SJSA1 (cell line): ENCODE measurements at regions not wholly inside any gene's neighbourhood (a gene's known extent, or its start where the extent isn't known, plus 50 kb on each side); places are given as distances from the start of the nearest gene placed in this dataset.
"Not testable (repeated sequence)": the region's sequence is repeated elsewhere in the genome, so short reads cannot be mapped to it uniquely, and the experiment has no call there.

Experiments used
- DNase-seq, 2 experiments: peaks; one replicate each; pipeline ENCODE4 v3.0.0-alpha.2; 2015 to 2020; ENCODE audit warnings: low spot score in 2 of 2, low read depth in 1 of 2
- H3K27ac ChIP-seq: fragments of 250-450 bp; sonication (Bioruptor Pico); 2 replicates; pipeline ENCODE4 v1.5.1; 2020; ENCODE audit warnings: mild to moderate bottlenecking, moderate library complexity
- H3K27me3 ChIP-seq: fragments of 250-450 bp; sonication (Bioruptor Pico); replicated peaks from 2 replicates; pipeline ENCODE4 v1.5.1; 2020; ENCODE audit warnings: mild to moderate bottlenecking, moderate library complexity
- H3K36me3 ChIP-seq: fragments of 250-450 bp; sonication (Bioruptor Pico); 2 replicates; pipeline ENCODE4 v1.5.1; 2020; ENCODE audit warnings: mild to moderate bottlenecking
- H3K4me1 ChIP-seq: fragments of 250-450 bp; sonication (Bioruptor Pico); replicated peaks from 2 replicates; pipeline ENCODE4 v1.6.1; 2021; ENCODE audit warnings: mild to moderate bottlenecking
- H3K4me3 ChIP-seq: fragments of 250-450 bp; sonication (Bioruptor Pico); 2 replicates; pipeline ENCODE4 v1.5.1; 2020; ENCODE audit warnings: mild to moderate bottlenecking
- H3K9me3 ChIP-seq: fragments of 250-450 bp; sonication (Bioruptor Pico); replicated peaks from 2 replicates; pipeline ENCODE4 v1.5.1; 2020; ENCODE audit warnings: mild to moderate bottlenecking

- Histone ChIP-seq H3K27me3 (no peaks in the 10 kb centered on the region), H3K27ac (no peak overlapping the region), H3K36me3 (no peaks in the 10 kb centered on the region), H3K4me1 (peaks cover 23% of the 10 kb centered on the region), H3K9me3 (peaks cover 6% of the 10 kb centered on the region), H3K4me3 (no peak overlapping the region)
- DNase-seq: no peak
These were observed 50.7 kb upstream of the USP7 start for GRCh38 chr16:9014389-9014788.

DNA sequence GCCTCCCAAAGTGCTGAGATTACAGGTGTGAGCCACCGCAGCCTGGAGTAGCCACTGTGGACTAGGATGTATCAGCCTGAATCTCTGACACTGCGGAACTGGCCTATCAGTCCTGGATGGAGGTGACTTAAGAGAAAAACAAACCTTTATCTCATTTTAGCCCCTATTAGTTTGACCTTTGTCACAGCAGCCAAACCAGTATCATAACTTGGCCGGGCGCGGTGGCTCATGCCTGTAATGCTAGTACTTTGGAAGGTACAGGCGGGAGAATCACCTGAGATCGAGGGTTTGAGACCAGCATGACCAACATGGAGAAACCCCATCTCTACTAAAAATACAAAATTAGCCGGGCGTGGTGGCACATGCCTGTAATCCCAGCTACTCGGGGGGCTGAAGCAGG, 51.8 kb upstream of the USP7 start:
- DNase-seq: no peak
- peaks cover 23% of the 10 kb centered on the region for H3K4me1 ChIP-seq
- no peaks in the 10 kb centered on the region for H3K36me3 ChIP-seq

DNA sequence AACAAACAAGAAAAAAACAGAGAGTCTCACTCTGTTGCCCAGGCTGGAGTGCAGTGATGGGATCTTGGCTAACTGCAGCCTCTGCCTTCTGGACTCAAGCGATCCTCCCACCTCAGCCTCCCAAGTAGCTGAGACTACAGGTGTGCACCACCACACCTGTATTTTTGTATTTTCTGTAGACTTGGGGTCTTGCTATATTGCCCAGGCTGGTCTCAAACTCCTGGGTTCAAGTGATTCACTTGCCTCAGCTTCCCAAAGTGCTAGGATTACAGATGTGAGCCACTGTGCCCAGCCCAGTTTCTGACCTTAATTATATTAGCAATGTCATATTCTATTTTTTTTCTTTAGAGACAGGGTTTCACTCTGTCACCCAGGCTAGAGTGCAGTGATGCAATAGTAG, 52.3 kb upstream of the USP7 start:
- not testable (repeated sequence) for H3K9me3 ChIP-seq, H3K27me3 ChIP-seq, DNase-seq, H3K36me3 ChIP-seq, H3K4me3 ChIP-seq
- Histone ChIP-seq H3K27ac (peak overlapping the region; percentile 49), H3K4me1 (peaks cover 23% of the 10 kb centered on the region)

More for the DNA sequence above, 51.8 kb upstream of the USP7 start:
- H3K9me3 ChIP-seq: peaks cover 6% of the 10 kb centered on the region
- no peaks in the 10 kb centered on the region for H3K27me3 ChIP-seq
- no peak overlapping the region for H3K4me3 ChIP-seq
- H3K27ac ChIP-seq: no peak overlapping the region

GRCh38 chr16:9016824-9017223, 53.1 kb upstream of the USP7 start:
- peaks cover 6% of the 10 kb centered on the region for H3K9me3 ChIP-seq
- peaks cover 23% of the 10 kb centered on the region for H3K4me1 ChIP-seq
- no peaks in the 10 kb centered on the region for H3K27me3 ChIP-seq
- peak overlapping the region; percentile 49; the same call in 1 of the 2 replicates for H3K27ac ChIP-seq
- peak; percentile 58 to 69 for DNase-seq
- no peak overlapping the region for H3K4me3 ChIP-seq
- H3K36me3 ChIP-seq: no peaks in the 10 kb centered on the region

- Histone ChIP-seq H3K9me3 (no peaks in the 10 kb centered on the region), H3K4me3 (no peak overlapping the region), H3K27ac (no peak overlapping the region), H3K27me3 (no peaks in the 10 kb centered on the region), H3K36me3 (no peaks in the 10 kb centered on the region), H3K4me1 (no peaks in the 10 kb centered on the region)
- no peak for DNase-seq
These were observed 63.5 kb upstream of the USP7 start for GRCh38 chr16:9027070-9027799.

GRCh38 chr16:9028491-9028890, 63.0 kb upstream of the HAPSTR1 start:
- not testable (repeated sequence) for H3K4me1 ChIP-seq, H3K27ac ChIP-seq, H3K9me3 ChIP-seq, H3K4me3 ChIP-seq, H3K36me3 ChIP-seq, DNase-seq, H3K27me3 ChIP-seq

DNA sequence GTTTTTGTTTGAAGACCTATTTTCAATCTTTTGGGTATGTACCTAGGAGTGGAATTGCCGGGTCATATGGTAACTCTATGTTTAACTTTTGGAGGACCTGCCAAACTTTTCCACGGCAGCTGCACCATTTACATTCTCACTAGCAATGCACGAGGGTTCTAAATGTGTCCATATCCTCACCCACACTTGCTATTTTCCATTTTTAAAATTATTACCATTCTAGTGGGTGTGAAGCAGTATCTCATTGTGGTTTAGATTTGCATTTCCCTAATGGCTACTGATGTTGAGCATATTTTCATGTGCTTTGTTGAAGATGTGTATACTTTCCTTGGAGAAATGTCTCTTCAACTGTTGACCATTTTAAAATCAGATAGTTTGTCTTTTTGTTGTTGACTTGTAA, 60.3 kb upstream of the HAPSTR1 start:
- DNase-seq: no peak
- H3K4me1 ChIP-seq: no peaks in the 10 kb centered on the region
- no peak overlapping the region for H3K27ac ChIP-seq

GRCh38 chr16:9033125-9033830, 58.2 kb upstream of the HAPSTR1 start:
- Histone ChIP-seq H3K27ac (no peak overlapping the region), H3K36me3 (no peaks in the 10 kb centered on the region), H3K4me1 (no peaks in the 10 kb centered on the region), H3K4me3 (no peak overlapping the region), H3K9me3 (no peaks in the 10 kb centered on the region), H3K27me3 (no peaks in the 10 kb centered on the region)
- DNase-seq: peak; percentile 44 to 63

More for the DNA sequence above, 60.3 kb upstream of the HAPSTR1 start:
- Histone ChIP-seq H3K4me3 (no peak overlapping the region), H3K27me3 (no peaks in the 10 kb centered on the region), H3K9me3 (no peaks in the 10 kb centered on the region), H3K36me3 (no peaks in the 10 kb centered on the region)

DNA sequence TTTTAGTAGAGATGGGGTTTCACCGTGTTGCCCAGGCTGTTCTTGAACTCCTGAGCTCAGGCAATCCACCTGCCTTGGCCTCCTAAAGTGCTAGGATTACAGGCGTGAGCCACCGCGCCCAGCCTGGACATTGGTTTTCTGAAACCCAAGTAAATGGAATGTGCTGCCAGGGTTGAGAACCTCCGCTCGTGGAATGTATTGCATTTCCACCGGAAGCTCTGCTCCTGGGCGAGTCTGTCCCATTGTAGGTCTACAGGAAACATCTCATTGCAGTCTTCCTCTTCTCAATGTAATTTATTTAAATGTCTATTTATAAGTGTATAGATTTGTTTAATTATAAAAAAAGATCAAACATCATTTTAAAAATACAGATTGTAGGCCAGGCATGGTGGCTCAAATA, 57.4 kb upstream of the HAPSTR1 start:
- no peak overlapping the region for H3K27ac ChIP-seq
- H3K4me1 ChIP-seq: no peaks in the 10 kb centered on the region
- no peak for DNase-seq
- H3K4me3 ChIP-seq: no peak overlapping the region
- H3K9me3 ChIP-seq: no peaks in the 10 kb centered on the region
- no peaks in the 10 kb centered on the region for H3K27me3 ChIP-seq
- no peaks in the 10 kb centered on the region for H3K36me3 ChIP-seq

GRCh38 chr16:9035996-9036395, 55.4 kb upstream of the HAPSTR1 start:
- no peak for DNase-seq
- no peak overlapping the region for H3K4me3 ChIP-seq
- H3K27ac ChIP-seq: no peak overlapping the region
- no peaks in the 10 kb centered on the region for H3K36me3 ChIP-seq
- no peaks in the 10 kb centered on the region for H3K4me1 ChIP-seq
- no peaks in the 10 kb centered on the region for H3K27me3 ChIP-seq
- H3K9me3 ChIP-seq: no peaks in the 10 kb centered on the region

DNA sequence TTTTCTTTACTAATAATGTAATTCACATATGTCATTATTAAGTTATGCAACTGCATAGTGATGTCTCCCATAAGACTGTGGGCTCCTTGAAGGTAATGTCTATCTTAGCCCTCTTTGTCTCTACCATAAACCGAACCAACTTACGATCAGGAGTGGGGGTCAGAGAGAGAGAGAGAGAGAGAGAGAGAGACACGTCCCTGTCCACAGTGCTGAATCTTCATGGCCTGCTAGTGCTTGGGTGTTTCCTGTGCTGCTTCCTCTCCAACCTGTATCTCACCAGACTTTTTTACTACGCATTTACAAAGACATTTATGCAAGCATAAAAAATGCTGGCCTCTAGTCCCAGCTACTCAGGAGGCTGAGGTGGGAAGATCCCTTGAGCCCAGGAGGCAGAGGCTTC, 52.2 kb upstream of the HAPSTR1 start:
- Histone ChIP-seq H3K27me3 (no peaks in the 10 kb centered on the region), H3K36me3 (no peaks in the 10 kb centered on the region), H3K4me3 (no peak overlapping the region), H3K4me1 (peaks cover 20% of the 10 kb centered on the region), H3K27ac (no peak overlapping the region), H3K9me3 (no peaks in the 10 kb centered on the region)
- peak in 1 of 2 experiments; percentile 30 for DNase-seq

- Histone ChIP-seq H3K27me3 (no peaks in the 10 kb centered on the region), H3K4me3 (no peak overlapping the region), H3K9me3 (no peaks in the 10 kb centered on the region), H3K27ac (no peak overlapping the region), H3K4me1 (peaks cover 22% of the 10 kb centered on the region), H3K36me3 (no peaks in the 10 kb centered on the region)
- no peak for DNase-seq
These were observed 50.5 kb upstream of the HAPSTR1 start for GRCh38 chr16:9040800-9041412.
